ENCODE measurements at regions not wholly inside any gene's neighbourhood (a gene's known extent, or its start where the extent isn't known, plus 50 kb on each side); places are given as distances from the start of the nearest gene placed in this dataset.
A peak's percentile ranks its signal among the peaks of the same experiment; 100 is the strongest.

DNA sequence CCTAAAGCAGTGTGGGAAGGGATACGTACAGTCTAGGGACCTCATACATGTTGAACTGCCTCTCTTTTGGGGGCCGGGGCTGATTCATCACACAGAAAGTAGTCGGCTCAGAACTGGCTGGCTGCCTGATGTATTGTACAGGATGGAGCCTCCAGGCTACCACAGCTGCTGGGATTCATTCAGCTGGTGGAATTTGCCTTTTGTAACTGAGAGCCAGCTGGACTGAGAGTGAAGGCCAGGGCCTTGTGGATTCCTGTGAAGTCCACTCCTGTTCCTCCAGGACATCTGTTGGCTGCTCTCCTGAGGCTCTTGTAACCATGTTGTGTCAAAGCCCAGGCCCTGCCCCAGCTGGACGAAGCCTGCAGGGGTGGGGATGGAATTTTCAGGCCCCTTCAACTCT is 116.3 kb upstream of the PRICKLE1 start:
- Histone ChIP-seq H3K4me1 (peaks cover 41% of the 10 kb centered on the region), H3K4me3 (no peak overlapping the region), H3K9me3 (no peaks in the 10 kb centered on the region), H3K27ac (no peak overlapping the region), H3K27me3 (no peaks in the 10 kb centered on the region), H3K36me3 (no peaks in the 10 kb centered on the region)
- intact Hi-C loops (cut with DNase I) = loop anchor here (10.0 kb wide), 1 partner anchor 279 kb away; no protein-coding TSS in a partner anchor
- TF ChIP-seq POLR2A (IDR thresholded peaks at IDR 0.05) (no peak), POLR2AphosphoS5 (IDR thresholded peaks at IDR 0.05; ENCODE audit: insufficient read depth in 1 of 2, low read depth in 1 of 2) (peak in 1 of 2 donors; percentile 26)
- peak in 1 of 2 donors; percentile 93 for DNase-seq (ENCODE audit: extremely low spot score in 2 of 2)

DNA sequence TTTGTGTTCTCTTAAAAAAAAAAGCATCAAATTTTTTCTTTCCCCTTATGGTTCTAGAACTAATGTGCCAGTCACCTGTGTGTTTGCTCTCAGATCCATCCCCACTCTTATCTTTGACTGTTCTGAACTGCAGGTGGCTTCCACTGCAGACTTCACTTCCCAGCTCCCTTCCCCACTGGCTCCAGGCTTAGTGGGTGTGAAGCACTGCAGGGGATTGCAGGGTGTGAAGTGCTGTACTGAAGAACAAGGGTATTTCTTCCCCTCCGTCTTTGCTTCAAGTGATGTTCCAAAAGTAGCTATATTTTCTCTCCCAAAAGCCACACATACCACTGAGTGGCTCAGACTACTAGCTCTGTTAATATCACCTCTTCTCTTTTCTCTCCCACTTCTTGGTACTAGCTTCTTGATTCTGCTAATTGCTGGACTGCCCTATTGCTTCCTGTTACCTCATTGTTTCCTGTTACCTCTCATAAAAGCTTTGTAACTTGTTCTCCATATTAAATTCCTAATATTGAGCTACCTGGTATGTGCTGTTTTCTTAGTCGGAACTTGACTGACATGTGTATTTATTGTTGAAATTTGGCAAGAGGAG is 115.4 kb upstream of the PRICKLE1 start:
- no peaks in the 10 kb centered on the region for H3K27me3 ChIP-seq
- TF ChIP-seq POLR2A (IDR thresholded peaks at IDR 0.05) = no peak
- no peak for TF ChIP-seq CTCF (IDR thresholded peaks at IDR 0.05)
- TF ChIP-seq POLR2AphosphoS5 (IDR thresholded peaks at IDR 0.05; ENCODE audit: insufficient read depth in 1 of 2, low read depth in 1 of 2) = no peak
- H3K4me1 ChIP-seq = peaks cover 41% of the 10 kb centered on the region
- H3K4me3 ChIP-seq = no peak overlapping the region
- H3K9me3 ChIP-seq = no peaks in the 10 kb centered on the region
- no peak overlapping the region for H3K27ac ChIP-seq
- DNase-seq (ENCODE audit: extremely low spot score in 2 of 2) = no peak
- intact Hi-C loops (cut with DNase I) = loop anchor here (10.0 kb wide), 1 partner anchor 280 kb away; no protein-coding TSS in a partner anchor
- H3K36me3 ChIP-seq = no peaks in the 10 kb centered on the region

DNA sequence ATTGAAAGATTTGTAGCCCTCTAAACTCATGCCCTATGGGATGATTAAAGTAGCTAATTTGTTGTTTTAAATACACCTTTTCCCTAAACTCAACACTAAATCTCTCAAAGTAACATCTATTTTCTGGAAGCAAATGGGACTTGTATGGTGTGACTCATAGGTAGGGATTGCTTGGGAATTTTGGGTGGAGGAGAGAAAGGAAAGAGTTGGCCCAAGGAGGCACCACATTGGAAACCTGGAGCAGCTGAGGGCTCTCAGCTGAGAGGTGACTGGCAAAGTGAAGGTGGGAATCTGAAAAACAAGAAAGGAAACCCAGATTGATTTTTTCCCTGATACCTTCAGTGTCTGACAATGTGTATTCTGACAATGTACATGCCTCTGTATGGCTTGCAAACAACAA is 114.8 kb upstream of the PRICKLE1 start:
- Histone ChIP-seq H3K9me3 (no peaks in the 10 kb centered on the region), H3K27ac (no peak overlapping the region), H3K4me1 (peaks cover 41% of the 10 kb centered on the region), H3K27me3 (no peaks in the 10 kb centered on the region), H3K36me3 (no peaks in the 10 kb centered on the region), H3K4me3 (no peak overlapping the region)
- DNase-seq (ENCODE audit: extremely low spot score in 2 of 2) = no peak
- TF ChIP-seq POLR2A (IDR thresholded peaks at IDR 0.05) (no peak), POLR2AphosphoS5 (IDR thresholded peaks at IDR 0.05; ENCODE audit: insufficient read depth in 1 of 2, low read depth in 1 of 2) (no peak), CTCF (IDR thresholded peaks at IDR 0.05) (no peak)
- intact Hi-C loops (cut with DNase I) = loop anchor here (10.0 kb wide), 1 partner anchor 280 kb away; no protein-coding TSS in a partner anchor

- no peaks in the 10 kb centered on the region for H3K27me3 ChIP-seq
- no peaks in the 10 kb centered on the region for H3K36me3 ChIP-seq
- no peak overlapping the region for H3K27ac ChIP-seq
- TF ChIP-seq POLR2AphosphoS5 (IDR thresholded peaks at IDR 0.05; ENCODE audit: insufficient read depth in 1 of 2, low read depth in 1 of 2) = no peak
- no peak for TF ChIP-seq POLR2A (IDR thresholded peaks at IDR 0.05)
- no peak for TF ChIP-seq CTCF (IDR thresholded peaks at IDR 0.05)
- intact Hi-C loops (cut with DNase I) = loop anchor here (10.0 kb wide), 1 partner anchor 284 kb away; no protein-coding TSS in a partner anchor
- H3K9me3 ChIP-seq = no peaks in the 10 kb centered on the region
- no peak for DNase-seq (ENCODE audit: extremely low spot score in 2 of 2)
- peaks cover 48% of the 10 kb centered on the region for H3K4me1 ChIP-seq
- no peak overlapping the region for H3K4me3 ChIP-seq
Measured at GRCh38 chr12:42701084-42701483, 111.5 kb upstream of the PRICKLE1 start.

GRCh38 chr12:42698213-42698612 is 108.7 kb upstream of the PRICKLE1 start:
- H3K36me3 ChIP-seq = no peaks in the 10 kb centered on the region
- H3K27me3 ChIP-seq = no peaks in the 10 kb centered on the region
- no peak overlapping the region for H3K4me3 ChIP-seq
- no peak for DNase-seq (ENCODE audit: extremely low spot score in 2 of 2)
- peak; percentile 18 to 44 for TF ChIP-seq POLR2AphosphoS5 (IDR thresholded peaks at IDR 0.05; ENCODE audit: insufficient read depth in 1 of 2, low read depth in 1 of 2)
- TF ChIP-seq POLR2A (IDR thresholded peaks at IDR 0.05) = no peak
- no peaks in the 10 kb centered on the region for H3K9me3 ChIP-seq
- no peak overlapping the region for H3K27ac ChIP-seq
- intact Hi-C loops (cut with DNase I) = loop anchor here (5.0 kb wide), 1 partner anchor 111 kb away; the partner anchor contains the start of gene PRICKLE1
- peaks cover 21% of the 10 kb centered on the region for H3K4me1 ChIP-seq

Data from vagina (tissue), 2 donors.